ENCODE measurements at regions not wholly inside any gene's neighbourhood (a gene's known extent, or its start where the extent isn't known, plus 50 kb on each side); places are given as distances from the start of the nearest gene placed in this dataset.

DNA sequence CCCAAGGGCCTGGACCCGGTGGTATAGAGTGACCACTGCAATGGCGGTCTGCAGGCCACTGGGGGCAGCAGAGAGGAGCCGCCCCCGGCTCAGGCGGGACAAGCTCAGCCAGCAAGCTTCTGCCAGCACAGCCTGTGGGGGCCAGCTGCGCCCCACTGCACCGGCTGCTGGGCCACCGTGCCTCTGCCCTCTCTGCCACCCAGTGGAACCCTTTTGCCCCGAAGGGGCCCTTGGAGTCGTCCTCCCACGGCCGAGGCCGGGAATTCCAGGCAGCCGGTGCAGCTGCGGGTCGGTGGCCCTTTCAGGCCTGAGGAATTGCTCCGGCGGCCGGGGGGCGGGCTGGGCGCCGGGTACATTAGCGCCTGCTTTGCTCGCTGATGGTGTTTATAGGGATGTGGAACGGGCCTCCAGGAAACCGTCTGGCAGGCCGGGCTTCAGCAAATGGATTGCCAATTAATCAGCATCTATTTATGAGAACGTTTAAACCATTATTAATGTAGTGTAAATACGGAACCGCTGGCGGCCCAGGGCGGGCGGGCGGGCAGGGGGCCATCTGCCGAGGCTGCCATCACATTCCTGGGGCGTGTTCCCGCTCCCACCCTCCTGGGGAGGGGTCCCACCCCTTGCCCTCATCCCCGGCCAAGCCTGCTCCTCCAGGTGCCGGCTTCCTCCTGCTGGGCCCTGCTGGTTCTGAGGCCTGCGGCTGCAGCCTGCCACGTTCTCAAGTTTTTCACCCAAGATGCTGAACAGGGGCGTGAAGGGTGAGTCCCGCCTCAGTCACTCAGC lies 127.4 kb downstream of the BARX1 start:
- DNase-seq = no peak

DNA sequence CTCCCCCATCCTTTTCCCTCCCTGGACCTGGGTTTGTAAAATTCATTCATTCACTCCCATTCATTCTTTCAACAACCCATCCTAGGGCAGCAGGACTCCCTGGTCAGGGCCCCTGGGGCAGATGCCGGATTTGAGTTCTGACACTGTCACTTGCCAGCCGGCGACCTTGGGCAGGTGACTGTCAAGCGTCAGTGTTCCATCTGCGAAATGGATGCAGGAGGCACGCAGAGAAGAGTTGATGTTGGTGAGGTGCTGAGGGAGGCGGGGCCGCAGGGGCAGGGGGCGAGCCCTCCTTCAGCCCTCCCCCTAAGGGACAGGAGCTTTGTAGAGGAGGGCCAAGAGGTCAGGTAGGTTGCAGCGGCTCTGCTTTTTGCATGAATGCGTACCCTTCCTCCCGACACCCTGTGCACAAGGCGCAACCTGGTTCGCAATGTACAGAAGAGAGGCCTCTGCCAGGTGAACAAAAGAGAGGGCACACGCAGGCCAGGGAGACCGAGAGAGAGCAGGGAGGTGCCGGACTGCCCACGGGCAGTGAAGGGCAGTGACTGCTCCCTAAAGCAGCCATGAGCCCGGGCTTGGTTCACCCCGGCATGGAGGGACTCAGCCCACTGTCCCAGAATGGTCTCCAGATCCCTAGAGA lies 128.1 kb downstream of the BARX1 start:
- no peak for DNase-seq

DNA sequence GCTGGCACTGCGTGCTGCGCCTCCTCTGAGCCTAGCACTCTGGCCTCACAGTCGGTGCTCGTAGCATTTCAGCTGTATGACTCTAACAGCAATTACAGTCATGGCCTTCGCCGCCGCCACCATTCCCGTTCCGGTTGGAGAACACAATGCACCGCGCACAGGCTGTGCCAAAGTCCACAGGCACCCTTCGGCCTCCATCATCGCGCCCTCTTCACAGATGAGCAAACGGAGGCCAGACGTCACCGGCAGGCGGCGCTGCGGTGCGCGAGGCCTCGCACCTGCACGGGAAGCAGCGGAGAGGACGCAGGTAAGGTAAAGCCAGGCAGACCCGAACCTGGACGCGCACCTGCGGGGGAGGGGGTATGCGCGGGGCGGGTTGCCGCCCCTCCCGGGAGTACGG lies 128.9 kb downstream of the BARX1 start:
- no peak for DNase-seq

DNA sequence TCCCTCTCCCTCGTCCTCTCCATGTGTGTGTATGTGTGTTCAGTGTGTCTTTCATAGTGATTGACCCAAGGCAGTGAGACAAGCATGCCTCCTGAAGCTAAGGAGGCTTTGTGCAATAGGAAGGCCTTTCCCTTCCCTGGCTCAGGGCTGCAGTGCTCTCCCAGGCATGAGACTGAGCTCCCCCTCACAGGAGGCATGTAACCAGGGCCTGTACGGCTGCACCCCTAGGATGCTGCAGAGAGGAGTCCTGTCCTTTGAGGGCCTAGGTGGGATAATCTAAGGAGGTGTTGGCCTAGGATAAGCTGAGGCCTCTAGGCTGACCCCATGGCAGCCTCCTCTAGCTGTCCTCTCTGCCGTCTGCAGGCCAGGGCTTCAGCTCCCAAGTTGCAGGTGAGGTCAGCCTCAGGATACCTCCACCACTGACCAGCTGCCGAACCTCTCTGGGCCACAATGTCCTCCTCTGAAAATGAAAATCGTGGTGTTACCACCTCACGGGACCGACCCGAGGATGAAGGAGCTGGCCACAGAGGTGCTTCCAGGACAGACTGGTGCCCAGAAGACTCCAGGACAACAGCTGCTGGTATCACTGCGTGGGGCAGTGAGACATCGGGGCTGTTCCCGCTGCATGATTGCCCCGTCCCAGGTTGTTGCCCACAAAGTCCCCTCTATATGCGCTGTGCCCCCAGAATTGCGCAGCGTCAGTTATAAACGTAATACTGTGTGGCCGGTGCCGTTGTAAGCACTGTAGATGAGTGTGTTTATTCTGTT lies 129.6 kb downstream of the BARX1 start:
- DNase-seq = no peak

DNA sequence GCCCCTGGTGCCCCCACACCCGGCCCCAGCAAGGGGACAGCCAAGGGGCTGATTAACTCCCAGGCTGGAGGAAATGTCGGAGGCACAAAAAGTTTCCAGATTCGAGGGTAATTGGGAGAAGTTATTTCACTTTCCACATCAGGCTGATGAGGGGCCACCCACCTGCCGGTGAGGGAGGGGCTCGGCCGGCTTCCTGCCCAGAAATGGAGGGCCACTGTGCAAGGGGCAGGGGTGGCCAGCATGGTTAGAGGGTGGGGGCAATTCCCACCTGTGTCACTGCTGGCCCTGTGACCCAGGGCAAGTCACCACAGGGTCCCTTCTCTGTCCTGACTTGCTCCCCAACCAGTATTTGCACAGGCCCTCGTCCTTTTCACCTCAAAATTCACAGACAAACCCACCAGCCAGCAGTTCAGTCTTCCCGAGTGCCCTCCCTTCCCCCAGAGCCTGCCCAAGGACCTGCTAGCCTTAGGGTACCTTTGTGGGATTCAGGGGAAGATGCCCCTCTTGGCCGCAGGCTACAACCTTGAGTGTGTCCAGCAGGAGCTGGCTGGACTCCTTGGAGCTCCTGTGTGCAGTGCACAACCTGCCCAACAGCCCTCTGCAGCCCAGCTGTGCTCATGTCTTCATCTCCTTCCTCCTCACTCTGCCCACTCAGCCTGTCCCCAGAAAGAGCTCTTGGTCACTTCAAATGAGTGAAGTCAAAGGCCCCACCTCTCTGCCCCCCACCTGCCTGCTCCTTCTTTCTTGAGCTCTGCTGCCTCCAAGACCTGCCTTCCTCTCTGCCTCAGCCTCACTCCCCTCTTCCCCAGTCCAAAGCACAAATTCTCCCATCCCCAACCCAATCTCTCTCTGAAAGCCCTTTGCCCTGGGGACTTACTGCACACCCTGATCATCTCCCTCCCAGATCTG lies 130.5 kb downstream of the BARX1 start:
- DNase-seq = no peak

DNA sequence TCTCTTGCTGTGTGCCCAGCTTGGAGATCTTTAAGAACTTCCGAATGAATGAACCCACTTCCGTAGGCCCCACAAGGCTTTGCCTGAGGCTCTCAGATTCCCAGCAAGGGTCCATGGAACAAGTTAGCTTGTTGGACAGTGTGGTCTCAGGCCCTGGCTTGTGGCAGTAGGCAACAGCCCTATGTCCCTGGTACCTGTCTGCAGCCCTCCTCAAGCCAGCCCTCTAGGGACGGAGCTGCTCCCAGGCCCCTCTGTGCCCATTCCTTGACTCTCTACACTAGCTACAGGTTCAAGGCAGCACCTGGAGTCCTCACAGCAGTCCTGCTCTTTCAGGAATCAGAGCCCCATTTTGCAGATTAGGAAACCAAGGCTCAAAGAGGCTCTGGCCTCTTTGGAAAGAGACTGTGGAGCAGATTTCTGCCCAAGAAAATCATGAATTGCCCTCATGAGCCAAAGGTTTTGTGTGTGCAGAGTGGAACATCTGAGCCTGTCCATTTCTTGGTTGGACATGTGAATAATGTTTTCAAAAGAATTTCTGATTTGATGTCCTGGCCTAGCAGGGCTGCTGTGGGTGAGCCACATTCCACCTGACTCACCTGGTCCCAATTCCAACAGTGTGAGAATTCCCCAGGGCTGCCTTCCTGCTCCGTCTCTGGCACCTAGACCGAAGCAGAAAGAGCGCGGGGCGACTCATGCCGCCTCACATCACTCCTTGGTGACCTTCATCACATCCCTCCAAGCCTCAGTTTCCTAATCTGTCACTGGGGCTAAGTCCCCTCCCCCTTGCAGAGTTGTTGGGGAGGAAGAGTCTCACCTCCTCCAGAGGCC lies 131.7 kb downstream of the BARX1 start:
- no peak for DNase-seq

DNA sequence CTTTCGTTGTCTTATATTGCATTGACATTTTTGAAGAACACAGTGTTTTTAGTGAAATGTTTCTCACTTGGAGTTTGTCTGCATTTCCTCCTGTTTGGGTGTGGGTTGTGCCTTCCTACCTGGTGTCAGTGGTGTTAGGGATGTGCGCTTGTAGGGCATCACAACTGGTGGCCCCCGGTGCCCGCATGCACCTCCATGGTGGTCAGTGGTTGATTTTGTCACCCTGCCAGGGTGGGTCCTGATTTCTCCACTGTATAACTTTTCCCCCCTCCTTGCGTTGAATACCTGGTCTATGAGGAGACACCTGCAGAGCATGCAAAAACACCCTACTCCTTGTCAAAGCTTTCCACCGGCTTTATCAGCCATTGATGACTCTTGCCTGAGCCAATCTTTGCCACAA lies 132.9 kb downstream of the BARX1 start:
- DNase-seq = no peak

DNA sequence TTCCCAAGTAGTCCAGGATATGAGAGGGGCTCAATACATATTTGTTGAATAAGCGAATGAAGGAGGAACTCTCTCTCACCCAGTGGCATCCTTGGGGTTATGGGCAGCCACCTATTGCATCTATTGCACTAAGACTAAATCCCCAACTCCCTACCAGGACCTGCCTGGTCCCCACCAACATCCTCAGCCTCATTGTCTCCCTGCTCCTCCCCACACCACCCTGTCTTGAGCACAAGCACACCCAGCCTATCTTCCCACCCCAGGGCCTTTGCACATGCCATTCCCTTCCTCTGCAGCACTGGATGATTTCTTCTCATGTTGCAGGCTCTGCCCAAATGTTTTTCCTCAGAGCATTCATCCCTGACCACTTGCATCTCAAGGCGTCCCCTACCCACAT lies 133.8 kb downstream of the BARX1 start:
- DNase-seq = no peak

DNA sequence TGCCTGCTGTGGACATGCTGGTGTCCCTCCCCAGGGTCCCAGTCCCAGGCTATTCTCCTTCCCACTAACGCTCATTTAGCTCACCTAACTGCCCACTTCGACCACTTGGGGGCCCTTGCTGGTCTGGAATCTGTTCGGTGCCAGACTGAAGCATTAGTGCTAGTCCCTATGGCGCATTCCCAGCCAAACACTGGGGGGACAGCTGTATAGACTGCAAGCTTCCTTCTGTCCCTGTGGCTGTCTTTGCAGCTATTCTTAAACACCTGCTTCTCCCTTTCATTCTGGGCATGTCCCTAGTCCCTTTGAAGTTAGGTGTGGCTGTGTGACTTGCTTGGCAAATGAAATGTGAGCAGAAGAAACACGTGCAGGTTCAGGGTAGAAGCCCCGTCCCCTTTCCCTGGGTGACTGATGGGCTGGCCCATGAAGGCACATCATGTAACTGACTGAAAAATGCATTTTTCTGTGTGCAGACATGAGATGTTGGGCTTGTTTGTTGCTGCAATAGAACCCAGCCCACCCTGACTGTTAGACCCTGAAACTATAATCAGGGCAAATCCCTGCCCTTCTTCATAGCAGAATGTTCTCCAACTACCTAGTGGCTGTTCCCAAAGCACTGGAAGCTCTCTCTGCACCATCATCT lies 134.4 kb downstream of the BARX1 start:
- DNase-seq = no peak

DNA sequence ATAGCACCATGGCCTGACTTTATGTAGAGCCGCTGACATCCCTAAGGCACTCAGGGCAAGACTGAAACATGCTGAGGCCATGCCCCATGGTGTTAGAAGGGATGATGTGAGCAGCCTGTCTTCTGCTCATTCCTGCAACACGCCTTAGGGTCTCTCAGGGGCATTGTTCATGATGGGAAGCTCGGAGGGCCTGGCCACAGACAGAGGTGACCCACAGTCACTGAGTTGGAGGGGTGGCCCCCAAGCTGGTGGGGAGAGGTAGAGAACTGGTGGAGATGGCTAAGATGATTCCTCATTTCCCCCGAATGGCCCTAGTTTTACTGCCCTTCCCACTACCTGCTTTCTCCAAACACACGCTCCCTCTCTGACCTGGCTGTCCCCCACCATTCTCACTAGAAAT lies 135.2 kb downstream of the BARX1 start:
- DNase-seq = no peak

DNA sequence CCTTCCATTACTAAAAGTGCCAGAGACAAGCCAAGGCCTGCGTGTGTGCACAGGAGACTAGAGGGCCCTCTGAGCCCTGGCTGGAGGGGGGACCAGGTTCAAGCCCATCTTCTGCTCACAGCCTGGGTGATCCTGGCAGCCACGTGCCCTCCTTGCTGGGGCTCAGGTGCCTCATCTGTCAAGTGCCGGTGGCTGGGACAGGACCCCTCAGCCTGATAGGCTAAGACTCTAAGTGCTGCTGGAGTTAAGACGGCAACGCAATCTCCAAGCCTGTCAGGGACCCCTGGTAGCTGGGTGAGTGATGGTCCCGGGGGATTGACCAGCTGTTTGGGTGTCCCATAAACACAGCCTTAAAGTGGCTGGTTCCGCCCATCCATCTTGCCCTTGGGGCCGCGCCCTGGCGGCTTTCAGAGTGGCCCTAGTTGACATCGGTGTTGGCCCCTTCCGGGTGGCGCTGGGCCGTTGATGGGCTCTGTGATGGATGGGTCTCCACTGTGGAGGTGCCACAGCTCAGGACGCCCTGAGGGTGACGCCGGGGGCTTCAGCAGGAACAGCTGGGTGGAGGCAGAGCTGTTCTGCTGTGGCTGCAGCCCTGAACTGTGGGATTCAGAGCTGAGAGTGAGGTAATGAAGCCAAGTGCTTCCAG lies 136.2 kb downstream of the BARX1 start:
- DNase-seq = no peak

DNA sequence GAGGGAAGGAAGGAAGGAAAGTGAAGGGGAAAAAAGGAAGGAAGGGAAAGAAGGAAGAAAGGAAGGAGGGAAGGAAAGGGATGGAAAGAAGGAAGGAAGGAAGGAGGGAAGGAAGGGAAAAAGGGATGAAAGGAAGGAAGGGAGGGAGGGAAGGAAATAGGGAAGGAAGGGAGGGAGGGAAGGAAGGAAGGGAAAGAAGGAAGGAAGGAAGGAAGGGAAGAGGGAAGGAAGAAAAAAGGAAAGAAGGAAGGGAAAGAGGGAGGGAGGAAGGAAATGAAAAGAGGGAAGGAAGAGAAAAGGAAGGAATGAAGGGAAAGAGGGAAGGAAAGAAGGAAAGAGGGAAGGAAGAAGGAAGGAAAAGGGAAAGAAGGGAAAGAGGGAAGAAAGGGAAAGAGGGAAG lies 136.9 kb downstream of the BARX1 start:
- no peak for DNase-seq

DNA sequence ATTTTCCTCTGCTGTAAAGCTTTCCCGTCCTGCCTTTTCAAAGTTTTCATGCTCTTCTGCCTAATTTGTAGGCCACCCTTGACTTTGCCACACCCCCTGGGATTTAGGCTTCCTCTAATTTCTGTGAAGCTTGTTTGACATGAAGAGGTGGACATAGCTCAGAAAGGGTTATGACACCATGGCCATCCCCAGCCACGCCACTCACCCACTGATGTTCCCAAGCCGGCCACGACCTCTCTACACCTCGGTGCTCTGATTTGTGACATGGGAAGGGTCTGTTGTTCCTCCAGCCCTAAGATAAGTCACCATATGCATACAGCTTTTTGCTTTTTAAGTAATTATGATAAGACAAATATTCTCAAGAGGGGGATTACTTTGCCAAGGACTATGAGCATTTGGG lies 139.5 kb downstream of the BARX1 start:
- DNase-seq = no peak

DNA sequence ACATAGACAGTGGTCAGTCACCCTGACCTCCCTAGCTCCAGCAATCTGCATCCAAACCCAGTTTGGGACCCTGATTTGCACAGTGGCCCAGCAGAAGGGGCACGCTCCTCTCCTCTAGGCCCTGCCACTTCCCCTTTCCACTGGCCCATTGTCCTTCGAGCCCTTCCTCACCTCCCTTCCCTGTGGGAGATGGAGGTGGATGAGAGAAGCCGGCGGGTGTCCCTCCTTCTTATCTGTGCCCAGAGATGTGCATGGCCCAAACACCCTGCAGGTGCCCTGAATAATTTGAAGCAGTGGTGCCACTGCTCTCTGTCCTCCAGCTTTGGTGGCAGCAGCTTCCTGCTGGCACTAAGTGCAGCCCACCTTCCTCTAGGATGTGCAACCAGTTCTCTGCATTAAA lies 140.0 kb downstream of the BARX1 start:
- DNase-seq = no peak

DNA sequence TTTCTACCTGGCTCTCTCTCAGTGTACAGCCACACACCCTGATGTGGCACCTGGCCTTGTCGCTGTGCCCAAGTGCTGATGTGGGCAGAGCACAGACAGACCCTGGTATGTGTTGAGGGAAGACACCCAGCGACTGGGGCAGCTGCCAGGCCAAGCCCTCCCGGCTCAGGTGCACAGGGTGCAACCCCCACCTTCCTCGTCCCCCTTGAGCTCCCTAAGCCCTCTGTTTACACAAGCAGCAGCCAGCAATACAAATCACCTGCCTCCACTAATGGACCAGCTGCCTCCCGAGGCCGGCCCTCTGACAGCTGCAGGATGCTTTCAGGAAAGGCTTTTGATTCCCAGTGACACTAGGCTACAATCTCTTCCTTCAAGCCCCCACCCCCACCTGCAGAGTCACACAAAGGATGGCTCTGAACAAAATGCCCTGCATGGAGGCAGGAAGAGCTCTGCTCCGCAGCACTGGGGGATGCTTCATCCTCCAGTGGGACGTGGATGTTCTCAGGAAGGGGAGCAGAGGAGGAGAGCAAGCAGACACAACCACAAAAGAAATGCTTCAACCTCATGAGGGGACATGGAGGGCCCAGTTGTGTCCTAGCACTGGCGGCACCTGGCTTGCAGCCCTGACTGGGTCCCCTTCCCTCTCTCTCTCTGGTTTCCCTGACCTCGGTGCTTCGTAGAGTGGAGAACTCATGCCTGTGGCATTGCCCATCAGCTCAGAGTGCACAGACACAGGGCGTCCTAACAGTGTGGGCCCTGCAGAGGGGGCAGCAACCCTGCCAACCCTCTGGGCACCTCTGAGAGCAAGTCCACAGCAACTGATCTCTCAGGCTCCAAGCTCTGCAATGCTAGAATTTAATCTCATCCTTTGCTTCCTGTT lies 140.8 kb downstream of the BARX1 start:
- peak; percentile 94 for DNase-seq

DNA sequence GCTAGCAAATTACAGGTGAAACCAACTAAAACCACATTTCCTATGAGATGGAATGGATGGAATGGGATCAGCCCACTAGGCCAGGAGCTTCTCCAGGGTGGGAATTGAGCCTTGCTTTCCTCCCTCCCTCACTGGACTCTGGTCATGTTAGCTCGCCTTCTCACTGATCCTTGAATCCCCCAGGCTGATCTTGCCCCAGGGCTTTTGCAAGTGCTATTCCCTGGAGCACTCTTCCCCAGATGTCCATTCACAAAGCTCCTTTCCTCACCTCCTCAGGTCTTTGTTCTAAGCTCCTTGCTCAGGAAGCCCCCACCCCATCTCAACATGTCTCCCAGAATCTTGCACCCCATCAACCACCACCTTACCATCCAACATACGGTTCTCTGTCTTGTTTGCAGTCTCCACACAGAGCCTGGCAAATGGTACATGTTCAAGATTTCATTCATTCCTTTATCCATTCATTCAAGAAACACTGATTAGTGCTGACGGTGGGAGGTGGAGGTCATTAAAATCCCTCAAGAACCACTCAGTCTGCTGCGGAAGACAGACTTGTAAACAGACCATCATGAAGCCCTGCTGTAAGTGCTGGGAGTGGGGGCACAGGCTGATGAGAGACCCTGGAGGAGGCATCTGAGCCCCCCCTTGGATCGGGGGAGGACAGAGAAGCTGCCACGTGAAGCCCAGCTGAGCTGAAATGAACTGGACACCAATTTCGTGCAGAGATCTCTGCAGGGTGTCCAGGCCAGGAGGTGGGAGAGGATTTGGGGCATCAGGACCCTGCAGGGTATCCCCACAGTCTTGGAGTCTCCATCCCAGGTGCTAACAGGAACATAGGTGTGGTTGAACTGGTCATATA lies 141.7 kb downstream of the BARX1 start:
- peak; percentile 29 for DNase-seq

DNA sequence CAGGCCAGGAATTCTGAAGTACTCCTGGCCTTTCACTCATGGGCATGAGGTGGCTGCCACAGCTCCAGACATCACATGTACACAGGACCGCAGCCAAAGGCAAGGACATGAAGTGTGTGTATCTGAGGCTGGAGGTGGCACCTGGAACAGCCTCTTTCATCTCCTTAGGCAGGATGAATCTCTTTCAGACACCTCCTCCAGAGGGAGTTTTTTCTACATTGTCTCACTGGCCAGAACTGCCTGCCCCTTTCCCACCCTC lies 142.8 kb downstream of the BARX1 start:
- no peak for DNase-seq

DNA sequence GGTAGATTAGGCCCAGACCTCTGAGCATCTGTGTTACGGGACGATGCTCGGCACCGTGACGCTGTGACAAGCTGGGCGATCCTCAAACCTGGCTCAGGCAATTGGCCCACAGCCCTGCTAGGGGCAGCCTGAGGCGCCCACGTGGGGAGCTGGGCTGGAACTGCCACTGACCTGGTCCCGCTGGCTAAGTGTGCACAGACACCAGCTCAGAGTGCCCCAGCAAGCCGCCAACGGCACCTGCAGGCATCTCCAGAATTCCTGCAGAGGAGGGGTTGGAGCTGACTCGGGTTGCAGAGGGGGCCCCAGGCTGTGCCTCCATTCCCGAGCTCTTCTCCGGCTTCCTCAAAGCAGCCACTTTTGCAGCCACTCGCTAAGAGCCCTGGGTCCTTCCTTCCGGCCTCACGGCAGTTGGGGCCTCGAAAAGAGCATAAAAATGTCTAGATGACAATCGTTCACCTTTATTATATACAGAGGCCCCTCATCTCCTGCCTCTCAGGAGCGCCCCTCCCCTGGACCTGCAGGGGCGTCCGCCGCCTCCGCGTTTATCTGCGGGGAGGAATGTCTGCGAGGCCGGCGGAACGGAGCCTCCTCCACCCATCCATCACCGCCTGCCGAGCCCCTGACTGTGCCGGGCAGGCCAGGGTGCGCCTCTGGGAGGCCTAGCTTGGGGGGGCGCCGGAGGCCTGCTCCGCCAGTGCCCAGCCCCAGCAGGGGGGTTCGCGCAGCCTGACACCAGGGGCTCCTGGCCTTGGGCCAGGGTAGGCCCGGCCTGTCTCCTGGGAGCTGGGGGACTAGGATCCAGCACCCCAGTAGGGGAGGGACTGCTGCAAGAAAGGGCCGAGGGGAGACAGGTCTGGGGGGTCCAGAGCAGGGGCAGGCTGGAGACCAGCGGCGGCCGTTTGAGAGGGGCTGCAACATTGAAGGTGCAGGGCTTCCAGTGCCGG lies 144.9 kb downstream of the BARX1 start:
- DNase-seq = no peak

Data from NCI-H2029 treated with DMSO at 0.1 percent for 48 hours (cell line).